ENCODE measurements at regions not wholly inside any gene's neighbourhood (a gene's known extent, or its start where the extent isn't known, plus 50 kb on each side); places are given as distances from the start of the nearest gene placed in this dataset.
"Not testable (repeated sequence)": the region's sequence is repeated elsewhere in the genome, so short reads cannot be mapped to it uniquely, and the experiment has no call there.

DNA sequence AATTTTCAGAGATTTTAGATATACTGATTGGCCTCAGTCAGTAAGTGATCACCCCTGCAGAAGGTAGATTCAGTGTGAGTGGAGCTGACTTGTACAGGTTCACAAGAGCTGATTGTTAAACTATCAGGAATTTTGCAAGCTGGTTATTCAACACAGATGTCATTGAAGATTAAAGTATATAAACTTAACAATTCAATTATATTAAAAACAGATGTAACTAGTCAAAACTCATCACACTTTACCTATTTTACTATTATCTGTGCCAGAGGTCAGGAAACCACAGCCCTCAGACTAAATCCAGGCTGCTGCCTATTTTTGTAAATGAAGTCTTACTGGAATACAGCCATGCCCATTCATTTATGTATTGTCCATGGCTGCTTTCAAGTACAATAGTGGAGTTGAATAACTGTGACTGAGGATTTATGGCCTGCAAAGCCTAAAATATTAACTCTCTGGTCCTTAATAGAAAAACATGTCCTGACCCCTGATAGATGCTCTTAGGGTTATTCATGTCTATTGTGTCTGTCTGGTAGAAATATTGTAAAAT, 429.3 kb upstream of the PDZRN3 start:
- no peak for DNase-seq (ENCODE audit: low spot score)

DNA sequence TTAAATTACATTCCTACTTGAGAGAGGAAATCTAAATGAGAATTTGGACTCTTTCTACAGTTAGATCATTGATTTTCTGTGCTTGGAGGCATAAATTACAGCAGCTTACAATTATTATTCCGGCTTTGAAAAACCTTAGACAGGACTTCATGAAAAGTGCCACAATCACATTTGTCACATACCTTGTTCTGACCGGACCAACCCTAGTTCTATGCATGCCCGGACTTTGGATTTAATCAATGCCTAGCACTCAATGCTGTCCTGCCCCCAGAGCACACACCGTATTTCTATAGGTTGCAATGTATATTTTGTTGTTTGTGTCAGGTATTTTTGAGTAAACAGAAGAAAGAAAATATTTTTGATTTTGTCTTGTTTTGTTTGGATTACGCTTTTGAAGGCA, 424.7 kb upstream of the PDZRN3 start:
- DNase-seq (ENCODE audit: low spot score), result no peak

DNA sequence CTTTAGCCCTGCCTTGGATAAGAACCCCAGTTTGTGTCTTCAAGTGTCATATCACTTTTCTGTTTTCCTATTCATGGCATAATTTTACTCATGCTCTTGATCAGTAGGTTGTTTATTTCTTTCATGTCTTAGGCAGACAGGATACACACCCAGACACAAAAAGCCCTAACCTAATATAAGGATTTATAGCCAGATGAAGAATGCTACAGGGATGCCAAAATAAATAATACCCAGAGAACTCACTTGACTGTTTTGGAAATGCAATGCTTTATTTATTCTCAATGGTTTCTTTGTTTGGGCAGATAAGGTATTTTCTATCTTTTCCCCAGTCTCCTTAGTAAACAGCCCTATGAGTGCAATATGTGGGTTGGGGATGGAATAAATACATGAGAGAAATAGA, 424.0 kb upstream of the PDZRN3 start:
- DNase-seq (ENCODE audit: low spot score), result no peak

DNA sequence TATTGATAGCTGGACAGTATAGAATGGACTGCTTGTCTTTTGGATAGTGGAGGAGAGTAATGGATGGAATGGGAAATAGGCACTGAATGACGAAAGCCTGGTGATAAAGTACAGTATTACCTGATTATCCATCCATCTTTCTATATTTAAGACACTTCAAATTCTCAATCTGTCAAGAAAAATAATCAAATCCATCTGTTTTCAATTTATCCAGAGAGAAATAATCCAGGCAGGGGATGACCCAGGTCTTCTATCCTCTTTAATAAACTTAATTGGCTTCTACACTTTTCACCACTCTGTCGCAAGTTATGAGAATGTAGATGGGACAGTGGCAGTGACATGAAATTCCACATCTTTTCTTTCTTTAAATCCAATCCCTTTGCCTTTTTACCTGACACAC, 420.3 kb upstream of the PDZRN3 start:
- no peak for DNase-seq (ENCODE audit: low spot score)

DNA sequence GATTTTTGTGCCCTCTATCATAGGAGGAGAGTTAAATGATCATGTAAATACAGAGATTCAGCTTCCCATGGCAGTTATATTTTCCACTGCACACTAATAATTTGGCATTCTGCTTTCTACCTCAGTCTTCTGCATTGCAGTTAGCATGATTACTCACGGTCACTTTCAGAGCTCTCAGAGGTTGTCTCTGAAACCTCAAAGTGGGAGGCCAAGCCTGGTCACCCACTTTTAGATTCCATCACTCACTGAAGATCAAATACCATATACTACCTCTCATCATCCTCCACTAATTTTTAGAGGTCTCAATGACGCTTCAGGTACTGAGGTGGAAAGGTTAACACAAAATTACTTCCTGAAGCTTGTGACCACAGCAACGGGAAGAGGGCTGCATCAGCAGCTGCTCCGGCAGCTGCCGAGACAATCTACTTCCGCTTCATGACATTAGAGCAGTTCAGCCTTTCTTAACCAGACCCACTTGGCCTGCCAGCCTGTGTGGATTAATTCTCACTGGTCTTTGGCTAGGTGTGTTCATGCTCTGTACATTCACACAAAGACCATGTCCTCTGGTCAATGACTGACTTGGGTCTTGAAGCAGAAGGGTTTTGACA, 416.4 kb upstream of the PDZRN3 start:
- DNase-seq (ENCODE audit: low spot score), result no peak

DNA sequence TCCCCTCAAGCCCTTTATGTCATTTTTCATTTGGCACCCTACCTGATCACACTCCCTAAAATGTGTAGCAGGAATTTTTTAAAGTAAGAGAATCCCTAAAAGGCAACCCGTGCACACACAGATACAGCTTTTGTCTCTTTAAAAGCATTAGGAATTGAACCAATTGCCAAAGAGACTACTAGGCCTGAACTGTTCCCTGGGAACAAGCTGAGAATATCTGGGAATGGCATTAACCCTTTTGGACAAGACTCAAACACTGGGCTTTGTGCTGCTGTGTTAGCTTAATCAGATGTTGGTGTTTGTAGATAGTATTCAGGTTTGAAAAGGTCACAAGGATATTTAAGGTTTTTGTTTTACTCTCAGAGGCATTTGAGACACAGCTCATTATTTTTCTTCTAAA, 414.4 kb upstream of the PDZRN3 start:
- DNase-seq (ENCODE audit: low spot score), result no peak

DNA sequence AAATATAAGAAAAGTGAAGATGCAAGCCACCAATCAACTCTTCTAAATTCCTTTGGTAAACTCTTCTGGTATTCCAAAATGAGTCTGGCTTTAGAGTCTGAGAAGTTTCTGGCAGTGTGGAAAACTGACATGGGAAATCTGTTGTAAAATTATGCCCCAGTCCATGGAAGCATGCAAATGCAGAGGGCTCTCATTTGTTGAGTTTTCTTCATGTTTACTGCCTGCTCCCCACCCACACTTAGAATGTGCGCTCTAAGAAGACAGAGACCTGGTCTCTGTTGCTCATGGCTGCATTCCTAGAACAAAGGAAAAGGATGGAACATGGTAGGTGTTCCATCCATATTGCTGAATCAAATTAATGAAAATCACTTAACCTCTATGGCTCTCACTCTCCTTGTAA, 411.8 kb upstream of the PDZRN3 start:
- DNase-seq (ENCODE audit: low spot score), result no peak

DNA sequence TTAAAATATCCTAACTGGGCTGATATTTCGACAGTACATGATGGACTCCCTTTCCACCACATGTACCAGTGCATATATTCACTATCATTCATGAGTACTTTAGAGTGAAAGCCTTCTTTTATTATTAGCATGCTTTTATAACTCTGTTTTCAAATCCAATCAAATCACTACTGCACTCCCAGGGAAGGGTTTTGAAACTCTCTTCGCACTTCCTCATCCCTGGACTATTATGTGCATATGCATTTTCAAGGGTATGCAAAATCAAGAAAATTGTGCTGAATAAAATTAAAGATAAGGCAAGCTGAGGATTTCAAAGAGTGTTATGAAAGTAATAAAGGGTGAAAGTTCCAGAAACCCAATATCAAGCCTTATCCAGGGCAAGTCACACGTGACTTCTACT, 411.4 kb upstream of the PDZRN3 start:
- no peak for DNase-seq (ENCODE audit: low spot score)

DNA sequence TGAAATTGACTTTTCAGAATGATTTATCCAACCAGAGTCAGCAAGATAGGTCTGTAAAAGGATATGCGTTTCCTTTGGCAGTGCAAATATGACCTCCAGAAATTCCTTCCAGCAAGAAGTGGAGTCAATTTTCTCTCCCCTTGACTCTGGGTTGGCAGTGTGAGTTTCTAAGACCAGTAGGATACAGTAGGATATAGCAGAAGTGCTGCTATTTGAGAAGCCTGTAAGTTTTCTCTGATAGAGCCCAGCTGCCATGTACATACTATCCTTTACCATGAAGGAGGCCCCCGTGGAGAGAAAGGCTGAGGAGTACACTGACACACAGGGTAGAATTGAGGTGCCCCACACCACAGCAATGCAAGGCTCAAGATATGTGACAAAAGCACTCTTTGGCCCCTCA, 409.1 kb upstream of the PDZRN3 start:
- no peak for DNase-seq (ENCODE audit: low spot score)

DNA sequence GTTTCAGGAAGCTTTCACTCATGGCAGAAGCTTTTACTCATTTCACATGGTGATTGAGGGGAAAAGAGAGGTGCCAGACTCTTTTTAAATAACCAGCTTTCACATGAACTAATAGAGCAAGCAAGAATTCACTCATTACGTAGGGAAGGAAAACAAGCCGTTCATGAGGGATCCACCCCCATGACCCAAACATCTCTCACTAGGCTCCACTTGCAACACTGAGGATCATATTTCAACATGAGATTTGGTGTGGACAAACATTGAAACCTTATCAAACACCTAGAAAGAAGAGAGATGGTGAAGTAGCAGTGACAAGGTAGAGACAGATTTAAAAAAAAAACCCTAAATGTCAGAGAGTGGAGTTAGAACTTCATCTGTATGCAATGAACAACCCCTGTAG, 408.6 kb upstream of the PDZRN3 start:
- no peak for DNase-seq (ENCODE audit: low spot score)

DNA sequence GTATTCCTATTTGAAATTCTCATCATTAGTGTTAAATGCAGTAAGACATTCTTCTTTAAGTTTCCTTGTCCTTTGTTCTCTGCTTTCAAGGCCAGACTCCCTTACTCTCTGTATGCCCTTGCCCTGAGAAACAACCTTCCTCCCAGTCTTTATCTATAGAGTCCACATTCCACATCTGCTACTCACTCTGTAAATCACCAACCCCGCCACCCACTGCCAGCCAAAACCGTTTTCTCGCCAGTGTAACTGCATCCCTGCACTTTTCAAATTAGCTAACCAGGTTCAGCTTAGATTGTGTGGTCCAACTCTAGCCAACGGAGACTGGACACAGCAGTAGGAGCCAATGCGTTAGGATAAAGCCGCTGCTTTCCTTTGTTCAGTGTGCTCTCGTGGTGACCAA, 402.4 kb upstream of the PDZRN3 start:
- DNase-seq (ENCODE audit: low spot score), result no peak

DNA sequence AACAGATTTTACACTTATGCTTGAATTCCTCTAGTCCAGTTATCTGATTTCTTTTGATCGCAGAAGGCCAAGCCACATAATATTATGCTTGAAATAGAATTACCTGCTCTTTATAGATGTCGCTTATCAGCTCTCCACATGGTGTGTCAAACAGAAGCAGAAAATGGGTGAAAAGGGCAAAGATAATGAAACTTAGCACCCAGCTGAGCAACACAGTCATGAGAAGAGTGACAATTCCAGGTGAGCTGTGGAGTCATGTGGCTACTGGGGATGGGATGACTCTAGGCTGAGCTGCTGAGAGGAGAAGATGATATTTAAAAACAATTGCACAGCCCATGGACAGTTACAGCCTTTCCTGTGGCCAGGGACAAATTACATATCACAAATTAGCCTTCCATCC, 398.7 kb upstream of the PDZRN3 start:
- DNase-seq (ENCODE audit: low spot score), result no peak

DNA sequence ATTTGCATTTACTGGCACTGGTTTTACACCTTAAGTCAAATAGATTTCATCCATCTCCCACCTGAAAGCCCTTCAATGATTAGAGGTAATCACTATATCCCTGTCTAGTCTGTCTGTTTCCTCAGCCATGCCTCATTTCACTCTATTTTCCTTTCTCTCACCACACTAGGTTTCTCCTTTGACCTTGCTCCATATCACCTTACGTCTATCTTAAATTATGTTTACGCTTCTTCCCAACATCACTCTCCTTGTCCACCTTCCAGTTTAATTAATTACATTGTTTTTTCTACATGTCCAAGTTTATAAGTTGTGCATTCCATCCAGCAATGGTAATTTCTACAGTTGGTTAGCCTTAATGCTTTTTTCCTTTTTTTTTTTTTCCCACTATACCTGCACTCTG, 396.7 kb upstream of the PDZRN3 start:
- DNase-seq (ENCODE audit: low spot score), result no peak

DNA sequence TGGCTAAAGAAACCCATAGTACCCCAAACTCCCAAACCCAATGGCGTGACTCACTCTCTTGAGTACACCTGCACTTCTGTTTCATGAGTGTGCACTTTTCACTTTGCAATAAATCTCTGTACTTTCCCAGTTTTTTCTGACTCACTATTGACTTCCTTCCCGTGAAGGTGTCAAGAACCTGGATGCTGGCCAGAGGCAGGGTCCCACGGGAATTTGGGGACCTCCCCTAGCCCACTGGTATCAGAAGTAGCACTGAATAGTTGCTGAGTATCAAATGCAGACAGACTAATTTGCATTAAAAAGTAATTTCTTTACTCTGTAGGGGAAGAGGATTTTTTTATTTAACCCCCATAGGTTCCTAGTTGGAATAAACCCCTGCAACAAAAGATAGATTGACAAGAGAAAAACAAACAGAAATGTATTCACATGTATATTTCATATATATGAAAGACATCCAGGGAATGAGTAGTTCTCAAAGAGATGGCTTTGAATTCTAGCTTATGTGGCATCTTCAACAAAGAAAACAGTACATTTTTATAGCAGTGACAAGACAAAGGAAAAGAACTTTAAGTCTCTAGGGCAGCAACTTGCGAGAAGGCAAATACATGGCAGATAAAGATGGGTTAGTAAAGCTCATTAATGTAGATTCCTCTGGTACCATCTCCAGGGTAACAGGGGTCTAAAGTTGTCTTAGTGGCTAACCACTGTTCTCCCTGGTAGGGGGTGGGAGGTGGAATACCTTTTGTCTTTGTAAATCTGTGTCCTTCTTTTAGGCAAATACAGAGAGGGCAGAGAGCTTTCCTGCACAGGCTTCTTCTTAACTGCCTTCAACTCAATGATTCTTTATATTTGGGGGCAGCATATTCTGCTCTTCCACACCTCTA, 385.5 kb upstream of the PDZRN3 start:
- DNase-seq (ENCODE audit: low spot score), result no peak

DNA sequence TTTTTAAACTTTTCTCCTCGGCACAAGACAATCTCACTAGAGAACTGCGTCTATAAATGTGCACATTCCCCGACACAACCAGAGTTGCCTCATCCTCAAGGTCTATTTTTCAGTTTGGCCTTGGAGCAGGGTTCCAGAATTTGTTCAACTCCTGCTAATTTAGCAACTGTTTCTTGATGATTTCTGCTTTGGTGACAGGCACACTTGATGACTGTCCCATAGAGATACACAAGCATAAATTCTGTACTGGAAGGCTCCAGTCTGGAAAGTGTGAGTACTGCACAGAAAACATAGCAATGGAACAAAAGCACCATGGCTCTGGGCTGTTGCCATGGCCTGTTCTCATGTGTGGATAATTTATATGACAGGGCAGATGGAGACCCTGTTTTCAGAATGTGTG, 379.6 kb upstream of the PDZRN3 start:
- DNase-seq (ENCODE audit: low spot score), result no peak

DNA sequence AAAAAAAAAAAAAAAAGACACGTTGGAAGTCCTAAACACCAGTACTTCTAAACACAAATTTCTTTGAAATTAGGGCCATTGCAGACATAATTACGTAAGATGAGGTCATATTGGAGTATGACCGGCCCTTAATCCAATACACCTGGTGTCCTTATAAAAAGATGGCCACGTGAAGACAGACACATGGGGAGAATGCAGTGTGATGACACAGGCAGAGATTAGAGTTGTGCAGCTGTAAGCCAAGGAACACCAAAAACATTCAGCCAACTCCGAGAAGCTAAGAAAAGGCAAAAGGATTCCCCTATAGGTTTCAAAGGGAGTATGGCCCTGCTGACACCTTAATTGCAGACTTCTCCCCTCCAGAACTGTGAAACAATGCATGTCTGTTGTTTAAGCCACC, 379.0 kb upstream of the PDZRN3 start:
- DNase-seq (ENCODE audit: low spot score), result no peak

DNA sequence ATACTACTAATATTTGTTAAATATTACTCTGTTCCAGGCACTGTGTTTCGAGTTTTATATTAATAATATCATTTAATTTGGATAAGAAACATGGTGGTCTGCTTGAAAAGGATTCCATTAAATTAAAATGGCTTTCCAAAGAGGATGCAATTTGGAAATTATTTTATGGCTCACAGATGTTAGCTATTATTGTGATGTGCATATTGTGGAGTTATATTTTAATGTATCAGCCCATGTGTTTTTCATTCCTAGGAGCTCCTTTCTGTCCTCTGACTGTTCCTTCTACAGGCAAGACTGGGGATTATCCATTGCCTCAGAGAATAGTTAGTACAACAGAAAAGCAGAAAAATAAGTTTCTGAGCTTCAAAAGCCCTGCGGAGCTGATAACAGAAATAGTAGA, 376.7 kb upstream of the PDZRN3 start:
- DNase-seq (ENCODE audit: low spot score), result no peak

DNA sequence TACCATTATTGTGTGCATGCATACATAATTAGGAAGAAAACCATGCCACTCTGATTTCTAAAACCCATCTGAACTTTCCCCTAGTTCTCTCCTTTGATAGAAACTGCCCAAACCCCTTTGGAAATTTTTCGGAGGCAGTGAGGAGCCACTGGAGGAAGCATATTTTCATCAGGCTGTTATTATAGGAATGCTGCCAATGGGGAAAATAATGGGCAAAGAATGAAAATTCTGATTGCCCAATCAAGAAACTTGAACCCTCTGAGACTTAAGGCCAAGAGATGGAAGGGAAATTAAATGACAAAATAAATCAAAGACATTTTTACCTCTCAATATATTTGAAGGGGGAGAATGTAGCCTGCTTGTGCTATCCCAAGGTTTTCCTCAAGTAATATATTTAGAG, 376.0 kb upstream of the PDZRN3 start:
- DNase-seq (ENCODE audit: low spot score), result no peak

DNA sequence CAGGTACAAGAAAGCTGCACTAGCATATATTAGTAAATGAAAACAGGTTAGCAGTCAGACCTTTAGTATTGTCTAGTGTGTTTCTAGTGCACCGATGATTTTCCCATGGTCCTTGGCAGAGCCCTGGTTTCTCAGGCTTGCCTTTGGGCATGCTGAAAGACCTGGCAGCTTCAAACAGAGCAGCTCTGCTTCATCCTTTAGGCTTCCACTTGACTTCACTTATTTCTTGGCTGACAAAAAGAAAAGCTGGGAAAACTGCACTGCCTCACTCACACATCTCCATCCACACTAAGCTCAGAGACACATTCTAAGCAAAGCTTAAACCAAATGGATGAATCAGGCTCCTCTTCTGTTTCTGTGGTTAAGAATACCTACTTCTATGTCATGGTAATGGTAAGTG, 374.8 kb upstream of the PDZRN3 start:
- no peak for DNase-seq (ENCODE audit: low spot score)

DNA sequence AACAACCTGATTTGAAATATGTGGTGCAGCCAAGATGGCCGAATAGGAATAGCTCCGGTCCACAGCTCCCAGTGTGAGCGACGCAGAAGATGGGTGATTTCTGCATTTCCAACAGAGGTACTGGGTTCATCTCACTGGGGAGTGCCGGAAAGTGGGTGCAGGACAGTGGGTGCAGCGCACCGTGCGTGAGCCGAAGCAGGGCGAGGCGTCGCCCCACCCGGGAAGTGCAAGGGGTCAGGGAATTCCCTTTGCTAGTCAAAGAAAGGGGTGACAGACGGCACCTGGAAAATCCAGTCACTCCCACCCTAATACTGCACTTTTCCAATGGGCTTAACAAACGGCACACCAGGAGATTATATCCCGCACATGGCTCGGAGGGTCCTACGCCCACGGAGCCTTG, 365.9 kb upstream of the PDZRN3 start:
- DNase-seq (ENCODE audit: low spot score), result not testable (repeated sequence)

DNA sequence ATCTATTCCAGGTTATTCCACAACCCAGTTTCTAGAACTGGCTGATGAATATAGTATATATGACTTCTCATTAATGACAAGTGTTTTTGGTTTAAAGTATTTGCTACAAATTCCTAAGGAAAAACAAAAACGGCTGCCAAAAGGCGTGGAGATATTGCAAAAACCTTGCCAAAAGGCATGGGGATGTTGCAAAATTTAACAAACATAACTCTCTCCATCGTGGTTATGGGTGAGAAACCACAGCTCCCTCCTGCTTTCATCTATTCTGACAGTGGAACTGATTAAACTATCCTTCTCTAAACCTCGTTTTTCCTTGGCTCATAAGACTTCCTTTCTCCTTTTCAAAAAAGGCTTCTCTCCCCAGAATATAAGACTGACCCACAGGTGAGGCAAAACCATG, 342.0 kb upstream of the PDZRN3 start:
- DNase-seq (ENCODE audit: low spot score), result no peak

DNA sequence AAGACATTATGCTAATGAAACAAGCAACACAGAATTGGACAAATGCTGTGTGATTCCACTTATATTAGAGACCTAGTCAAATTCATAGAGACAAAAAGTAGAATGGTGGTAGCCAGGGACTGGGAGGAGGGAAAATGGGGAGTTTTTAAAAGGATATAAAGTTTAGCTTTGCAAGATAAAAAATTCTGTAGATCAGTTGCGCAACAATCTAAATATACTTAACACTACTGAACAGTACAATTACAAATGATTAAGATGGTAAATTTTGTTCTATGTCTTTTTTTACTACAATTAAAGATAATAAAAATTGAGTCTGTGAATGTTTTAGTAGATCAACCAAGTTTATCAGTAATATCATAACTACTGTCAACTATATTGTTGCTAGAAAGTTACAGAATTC, 340.1 kb upstream of the PDZRN3 start:
- no peak for DNase-seq (ENCODE audit: low spot score)

DNA sequence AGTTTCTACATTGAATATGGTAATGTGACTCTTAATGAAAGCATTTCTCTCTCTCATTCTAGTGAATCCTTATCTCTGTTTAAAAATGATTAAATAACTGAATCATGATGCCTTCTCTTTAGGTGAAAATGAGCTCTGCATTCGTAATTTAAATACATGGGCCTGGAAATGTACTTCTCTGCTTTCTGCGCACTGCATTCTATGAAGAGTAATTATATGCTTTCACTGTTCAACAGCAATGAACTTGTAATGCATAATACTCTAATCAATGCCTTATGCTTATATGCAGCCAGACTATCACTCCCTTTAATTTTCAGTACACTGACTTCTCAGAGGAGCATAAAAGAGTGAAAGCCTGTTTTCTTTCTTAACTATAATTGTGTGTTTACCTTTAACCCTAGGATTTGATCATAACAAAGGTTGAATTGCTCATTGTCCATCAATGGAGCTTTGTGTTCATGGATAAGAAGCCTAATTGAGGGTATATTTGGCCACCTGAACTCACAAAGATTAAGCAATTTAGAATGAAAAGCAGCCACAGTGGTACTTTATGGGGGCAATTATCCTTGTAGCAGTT, 330.8 kb upstream of the PDZRN3 start:
- no peak for DNase-seq (ENCODE audit: low spot score)

Measured in kidney capillary endothelial cell (primary cell).